ENCODE measurements at regions not wholly inside any gene's neighbourhood (a gene's known extent, or its start where the extent isn't known, plus 50 kb on each side); places are given as distances from the start of the nearest gene placed in this dataset.
"Not testable (repeated sequence)": the region's sequence is repeated elsewhere in the genome, so short reads cannot be mapped to it uniquely, and the experiment has no call there.

GRCh38 chr2:87263868-87264518 lies 242.3 kb upstream of the PLGLB1 start:
- DNase-seq (ENCODE audit: low read depth): not testable (repeated sequence)

- not testable (repeated sequence) for DNase-seq (ENCODE audit: low read depth)
Measured at GRCh38 chr2:87275192-87275591, 253.5 kb upstream of the PLGLB1 start.

- not testable (repeated sequence) for DNase-seq (ENCODE audit: low read depth)
Measured at GRCh38 chr2:87275974-87276629, 254.5 kb upstream of the PLGLB1 start.

GRCh38 chr2:87276673-87277072 lies 255.0 kb upstream of the PLGLB1 start:
- DNase-seq (ENCODE audit: low read depth): not testable (repeated sequence)

GRCh38 chr2:87277734-87278133 lies 256.1 kb upstream of the PLGLB1 start:
- not testable (repeated sequence) for DNase-seq (ENCODE audit: low read depth)

- DNase-seq (ENCODE audit: low read depth): not testable (repeated sequence)
Measured at GRCh38 chr2:87280596-87281355, 259.1 kb upstream of the PLGLB1 start.

- DNase-seq (ENCODE audit: low read depth): not testable (repeated sequence)
Measured at GRCh38 chr2:87283735-87284470, 262.3 kb upstream of the PLGLB1 start.

GRCh38 chr2:87284471-87284772 lies 262.8 kb upstream of the PLGLB1 start:
- not testable (repeated sequence) for DNase-seq (ENCODE audit: low read depth)

- not testable (repeated sequence) for DNase-seq (ENCODE audit: low read depth)
Measured at GRCh38 chr2:87285139-87285538, 263.5 kb upstream of the PLGLB1 start.

- DNase-seq (ENCODE audit: low read depth): peak; percentile 29
Measured at GRCh38 chr2:87290566-87291307, 269.1 kb upstream of the PLGLB1 start.

- not testable (repeated sequence) for DNase-seq (ENCODE audit: low read depth)
Measured at GRCh38 chr2:87291400-87292200, 270.0 kb upstream of the PLGLB1 start.

- not testable (repeated sequence) for DNase-seq (ENCODE audit: low read depth)
Measured at GRCh38 chr2:87293931-87294594, 272.4 kb upstream of the PLGLB1 start.

GRCh38 chr2:87295135-87295534 lies 273.5 kb upstream of the PLGLB1 start:
- not testable (repeated sequence) for DNase-seq (ENCODE audit: low read depth)

- DNase-seq (ENCODE audit: low read depth): not testable (repeated sequence)
Measured at GRCh38 chr2:87301349-87301748, 279.7 kb upstream of the PLGLB1 start.

- not testable (repeated sequence) for DNase-seq (ENCODE audit: low read depth)
Measured at GRCh38 chr2:87301871-87302270, 280.2 kb upstream of the PLGLB1 start.

GRCh38 chr2:87308621-87309020 lies 287.0 kb upstream of the PLGLB1 start:
- DNase-seq (ENCODE audit: low read depth): not testable (repeated sequence)

- not testable (repeated sequence) for DNase-seq (ENCODE audit: low read depth)
Measured at GRCh38 chr2:87309785-87310184, 288.1 kb upstream of the PLGLB1 start.

- not testable (repeated sequence) for DNase-seq (ENCODE audit: low read depth)
Measured at GRCh38 chr2:87311896-87312441, 290.3 kb upstream of the PLGLB1 start.

GRCh38 chr2:87314622-87315021 lies 293.0 kb upstream of the PLGLB1 start:
- DNase-seq (ENCODE audit: low read depth): not testable (repeated sequence)

Data from RPMI7951 (cell line).